C4-2B (cell line): ENCODE measurements at regions not wholly inside any gene's neighbourhood (a gene's known extent, or its start where the extent isn't known, plus 50 kb on each side); places are given as distances from the start of the nearest gene placed in this dataset.

Experiments
- H3K27ac ChIP-seq: fragments of 450-650 bp; 2 replicates; pipeline ENCODE4 v1.5.1; 2017
- CTCF ChIP-seq: fragments of 450-650 bp; conservative IDR thresholded peaks from 2 replicates; pipeline ENCODE4 v1.5.1; 2017; ENCODE audit warnings: mild to moderate bottlenecking
- ZFX ChIP-seq: fragments of 450-650 bp; IDR thresholded peaks from 2 replicates; pipeline ENCODE4 v1.6.1; 2017

GRCh38 chr1:214108097-214108446, 120.3 kb downstream of the PROX1 start:
- no peak for TF ChIP-seq ZFX
- TF ChIP-seq CTCF, result no peak
- no peak overlapping the region for H3K27ac ChIP-seq

DNA sequence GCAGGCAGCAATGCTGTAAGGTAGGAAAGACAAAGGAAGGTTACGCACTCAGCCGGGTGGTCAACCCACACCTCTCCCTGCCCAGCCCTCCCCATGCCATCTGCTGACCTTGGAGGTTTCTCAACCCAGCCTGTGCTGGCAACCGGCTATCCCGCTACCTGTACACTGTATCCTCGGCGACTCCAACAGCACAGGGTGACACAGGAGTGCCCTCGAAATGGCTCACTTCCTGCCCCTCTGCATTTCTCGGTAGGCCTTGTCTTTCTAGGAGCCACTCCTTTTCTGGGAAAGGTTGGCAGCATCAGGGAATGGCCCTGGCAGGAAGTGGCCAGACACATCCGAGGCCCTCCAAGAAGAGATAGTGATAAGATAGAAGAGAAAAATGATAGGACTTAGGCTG, 124.0 kb downstream of the PROX1 start:
- TF ChIP-seq ZFX (no peak), CTCF (no peak)

GRCh38 chr1:214116258-214116657, 128.5 kb downstream of the PROX1 start:
- TF ChIP-seq ZFX (no peak), CTCF (no peak)
- H3K27ac ChIP-seq, result no peak overlapping the region

More for the DNA sequence above, 124.0 kb downstream of the PROX1 start:
- H3K27ac ChIP-seq, result no peak overlapping the region

DNA sequence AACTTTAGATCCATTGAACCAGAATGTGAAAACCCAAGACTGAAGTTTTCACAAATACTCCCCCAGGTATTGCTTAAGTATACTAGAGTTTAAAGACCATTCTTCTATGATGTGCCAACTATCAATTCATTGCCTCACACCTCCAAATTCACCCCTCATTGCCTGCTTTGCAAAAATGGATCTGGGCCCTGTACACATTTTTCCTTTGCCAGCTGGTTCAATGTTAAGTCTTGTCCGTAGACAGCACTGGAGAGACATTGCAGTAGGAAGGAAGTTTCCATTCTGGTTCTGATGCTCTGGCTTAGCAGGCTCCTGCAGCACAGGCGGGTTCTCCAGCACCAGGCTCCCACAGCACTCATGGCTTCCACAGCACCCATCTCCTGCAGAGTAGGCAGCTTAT, 130.0 kb downstream of the PROX1 start:
- no peak overlapping the region for H3K27ac ChIP-seq
- TF ChIP-seq CTCF, result no peak
- TF ChIP-seq ZFX, result no peak

GRCh38 chr1:214120191-214120590, 132.4 kb downstream of the PROX1 start:
- no peak overlapping the region for H3K27ac ChIP-seq
- no peak for TF ChIP-seq CTCF
- TF ChIP-seq ZFX, result no peak

- TF ChIP-seq ZFX (no peak), CTCF (no peak)
- no peak overlapping the region for H3K27ac ChIP-seq
Measured at GRCh38 chr1:214120951-214121350, 133.2 kb downstream of the PROX1 start.

DNA sequence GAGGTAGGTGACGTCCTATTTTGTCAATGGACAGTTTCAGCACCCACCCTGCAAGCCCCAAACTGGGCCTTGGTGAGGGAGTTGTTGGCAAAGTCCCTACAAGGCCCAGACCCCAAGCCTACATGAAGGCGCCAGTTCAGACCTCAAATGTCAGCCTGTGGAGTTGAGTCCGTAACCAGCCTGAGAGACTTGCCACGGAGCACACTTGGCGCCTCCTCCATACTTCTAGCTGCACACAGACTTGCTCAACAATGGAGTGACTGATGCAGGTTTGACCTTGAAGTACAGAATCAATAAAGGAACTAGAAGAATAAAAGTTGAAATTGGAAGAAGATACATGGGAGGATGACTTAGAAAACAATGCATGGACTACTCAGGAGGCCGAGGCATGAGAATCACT, 134.3 kb downstream of the PROX1 start:
- TF ChIP-seq ZFX, result no peak
- TF ChIP-seq CTCF, result no peak

More for the DNA sequence above, 134.3 kb downstream of the PROX1 start:
- H3K27ac ChIP-seq, result no peak overlapping the region
